Fibroblast of peridontal ligament (primary cell): ENCODE measurements at regions not wholly inside any gene's neighbourhood (a gene's known extent, or its start where the extent isn't known, plus 50 kb on each side); places are given as distances from the start of the nearest gene placed in this dataset.
A peak's percentile ranks its signal among the peaks of the same experiment; 100 is the strongest.
"Not testable (repeated sequence)": the region's sequence is repeated elsewhere in the genome, so short reads cannot be mapped to it uniquely, and the experiment has no call there.

Source experiments
- DNase-seq: peaks from one replicate; pipeline ENCODE4 v3.0.0-alpha.2; 2010; ENCODE audit errors: extremely low read depth

GRCh38 chr5:124030043-124030491 is 518.1 kb downstream of the CSNK1G3 start:
- peak; percentile 63 for DNase-seq

- no peak for DNase-seq
Observed at GRCh38 chr5:124027441-124027840, 515.5 kb downstream of the CSNK1G3 start.

GRCh38 chr5:124025306-124025845 is 513.4 kb downstream of the CSNK1G3 start:
- DNase-seq: no peak

- no peak for DNase-seq
Observed at GRCh38 chr5:124022966-124023365, 511.0 kb downstream of the CSNK1G3 start.

- DNase-seq: peak; percentile 52
Observed at GRCh38 chr5:124021776-124022175, 509.8 kb downstream of the CSNK1G3 start.

- DNase-seq: no peak
Observed at GRCh38 chr5:124021066-124021641, 509.2 kb downstream of the CSNK1G3 start.

GRCh38 chr5:124017321-124017720 is 505.3 kb downstream of the CSNK1G3 start:
- not testable (repeated sequence) for DNase-seq

GRCh38 chr5:124007675-124008398 is 495.9 kb downstream of the CSNK1G3 start:
- peak; percentile 20 for DNase-seq

GRCh38 chr5:124001036-124001615 is 489.1 kb downstream of the CSNK1G3 start:
- no peak for DNase-seq

GRCh38 chr5:124000538-124000937 is 488.6 kb downstream of the CSNK1G3 start:
- no peak for DNase-seq

GRCh38 chr5:123997462-123998215 is 485.7 kb downstream of the CSNK1G3 start:
- peak; percentile 85 for DNase-seq

GRCh38 chr5:123997064-123997461 is 485.1 kb downstream of the CSNK1G3 start:
- DNase-seq: no peak

- DNase-seq: no peak
Observed at GRCh38 chr5:123992641-123993040, 480.7 kb downstream of the CSNK1G3 start.

- DNase-seq: no peak
Observed at GRCh38 chr5:123987956-123988355, 476.0 kb downstream of the CSNK1G3 start.

- DNase-seq: no peak
Observed at GRCh38 chr5:123976379-123977033, 464.5 kb downstream of the CSNK1G3 start.

- DNase-seq: not testable (repeated sequence)
Observed at GRCh38 chr5:123975521-123975920, 463.5 kb downstream of the CSNK1G3 start.

GRCh38 chr5:123966781-123967180 is 454.8 kb downstream of the CSNK1G3 start:
- DNase-seq: no peak

GRCh38 chr5:123965626-123966025 is 453.6 kb downstream of the CSNK1G3 start:
- no peak for DNase-seq

GRCh38 chr5:123964884-123965283 is 452.9 kb downstream of the CSNK1G3 start:
- DNase-seq: peak; percentile 25

GRCh38 chr5:123960526-123960925 is 448.5 kb downstream of the CSNK1G3 start:
- DNase-seq: no peak

- DNase-seq: peak; percentile 99
Observed at GRCh38 chr5:123951582-123951977, 439.6 kb downstream of the CSNK1G3 start.
